ENCODE measurements at regions not wholly inside any gene's neighbourhood (a gene's known extent, or its start where the extent isn't known, plus 50 kb on each side); places are given as distances from the start of the nearest gene placed in this dataset.

- DNase-seq (ENCODE audit: low read depth, low spot score) (no peak), ATAC-seq (no peak)
- Histone ChIP-seq H3K4me3 (replicated peaks in 1 of 2; ENCODE audit: low read depth in 1 of 2, low read length in 2 of 2) (no peak overlapping the region), H3K4me2 (ENCODE audit: low read length) (no peak overlapping the region), H3K27ac (ENCODE audit: low read depth, low read length) (no peak overlapping the region), H3K27me3 (ENCODE audit: insufficient read depth, low read length) (peaks cover 24% of the 10 kb centered on the region; the same call in 1 of the 2 replicates), H3K9me3 (ENCODE audit: control insufficient read depth in 1 of 2, insufficient read depth in 1 of 2, low read depth in 1 of 2, low read length in 2 of 2) (no peaks in the 10 kb centered on the region), H3K9me2 (ENCODE audit: insufficient read depth) (no peaks in the 10 kb centered on the region), H3K9ac (ENCODE audit: low read length) (no peak overlapping the region), H3K36me3 (ENCODE audit: control insufficient read depth in 1 of 2, insufficient read depth in 2 of 2, low read length in 2 of 2) (no peaks in the 10 kb centered on the region), H2AFZ (ENCODE audit: low read depth, low read length, poor library complexity, severe bottlenecking) (no peak overlapping the region), H4K20me1 (ENCODE audit: insufficient read depth) (no peaks in the 10 kb centered on the region), H3K79me2 (ENCODE audit: insufficient read depth, low read length) (no peaks in the 10 kb centered on the region), H3K4me1 (ENCODE audit: control insufficient read depth in 1 of 2, insufficient read depth in 2 of 2, low read length in 2 of 2) (no peaks in the 10 kb centered on the region)
- RAD21 ChIA-PET (ENCODE audit: low non-redundant PET in 1 of 2, low total read pairs in 2 of 2, uncharacterized antibody in 2 of 2, unreplicated experiment in 2 of 2), result no interaction called here
- intact Hi-C loops (cut with micrococcal nuclease), result no loop called here
- BruUV-seq (replicated peaks), result no TSS peak
- TF ChIP-seq JUND (IDR thresholded peaks at IDR 0.05) (no peak), RAD21 (IDR thresholded peaks at IDR 0.05; ENCODE audit: low read depth) (no peak), REST (IDR thresholded peaks at IDR 0.05; ENCODE audit: low read depth) (no peak), ZBTB33 (IDR thresholded peaks at IDR 0.05; ENCODE audit: extremely low read depth, insufficient replicate concordance, low read length) (no peak), SRF (IDR thresholded peaks at IDR 0.05; ENCODE audit: low read depth) (no peak), ZFX (IDR thresholded peaks at IDR 0.05) (no peak), CBX3 (IDR thresholded peaks at IDR 0.05; ENCODE audit: low read depth) (no peak), ATF3 (IDR thresholded peaks at IDR 0.05) (no peak), ELF1 (IDR thresholded peaks at IDR 0.05; ENCODE audit: borderline replicate concordance, low read depth) (no peak), TCF7L2 (IDR thresholded peaks at IDR 0.05; ENCODE audit: borderline replicate concordance, extremely low read depth, insufficient read depth, insufficient read length) (no peak), POLR2AphosphoS5 (IDR thresholded peaks at IDR 0.05; ENCODE audit: low read depth, low read length) (no peak)
- POLR2A ChIA-PET, result no interaction called here
- CTCF ChIA-PET, result no interaction called here
Measured at GRCh38 chr9:90037146-90037797, 432.5 kb downstream of the GADD45G start.
